ENCODE measurements at regions not wholly inside any gene's neighbourhood (a gene's known extent, or its start where the extent isn't known, plus 50 kb on each side); places are given as distances from the start of the nearest gene placed in this dataset.

GRCh38 chr15:31255732-31256377, 70.8 kb upstream of the KLF13 start:
- intact Hi-C loops (cut with DNase I) = no loop called here
- Histone ChIP-seq H3K27me3 (no peaks in the 10 kb centered on the region), H3K4me3 (no peak overlapping the region), H3K27ac (no peak overlapping the region), H3K9me3 (no peaks in the 10 kb centered on the region), H3K36me3 (no peaks in the 10 kb centered on the region), H3K4me1 (peaks cover 0 to 6% of the 10 kb centered on the region in 2 donors)
- TF ChIP-seq, protein P1, sequence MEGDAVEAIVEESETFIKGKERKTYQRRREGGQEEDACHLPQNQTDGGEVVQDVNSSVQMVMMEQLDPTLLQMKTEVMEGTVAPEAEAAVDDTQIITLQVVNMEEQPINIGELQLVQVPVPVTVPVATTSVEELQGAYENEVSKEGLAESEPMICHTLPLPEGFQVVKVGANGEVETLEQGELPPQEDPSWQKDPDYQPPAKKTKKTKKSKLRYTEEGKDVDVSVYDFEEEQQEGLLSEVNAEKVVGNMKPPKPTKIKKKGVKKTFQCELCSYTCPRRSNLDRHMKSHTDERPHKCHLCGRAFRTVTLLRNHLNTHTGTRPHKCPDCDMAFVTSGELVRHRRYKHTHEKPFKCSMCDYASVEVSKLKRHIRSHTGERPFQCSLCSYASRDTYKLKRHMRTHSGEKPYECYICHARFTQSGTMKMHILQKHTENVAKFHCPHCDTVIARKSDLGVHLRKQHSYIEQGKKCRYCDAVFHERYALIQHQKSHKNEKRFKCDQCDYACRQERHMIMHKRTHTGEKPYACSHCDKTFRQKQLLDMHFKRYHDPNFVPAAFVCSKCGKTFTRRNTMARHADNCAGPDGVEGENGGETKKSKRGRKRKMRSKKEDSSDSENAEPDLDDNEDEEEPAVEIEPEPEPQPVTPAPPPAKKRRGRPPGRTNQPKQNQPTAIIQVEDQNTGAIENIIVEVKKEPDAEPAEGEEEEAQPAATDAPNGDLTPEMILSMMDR (IDR thresholded peaks at IDR 0.05) = no peak
- DNase-seq (ENCODE audit: low spot score in 2 of 2) = no peak

DNA sequence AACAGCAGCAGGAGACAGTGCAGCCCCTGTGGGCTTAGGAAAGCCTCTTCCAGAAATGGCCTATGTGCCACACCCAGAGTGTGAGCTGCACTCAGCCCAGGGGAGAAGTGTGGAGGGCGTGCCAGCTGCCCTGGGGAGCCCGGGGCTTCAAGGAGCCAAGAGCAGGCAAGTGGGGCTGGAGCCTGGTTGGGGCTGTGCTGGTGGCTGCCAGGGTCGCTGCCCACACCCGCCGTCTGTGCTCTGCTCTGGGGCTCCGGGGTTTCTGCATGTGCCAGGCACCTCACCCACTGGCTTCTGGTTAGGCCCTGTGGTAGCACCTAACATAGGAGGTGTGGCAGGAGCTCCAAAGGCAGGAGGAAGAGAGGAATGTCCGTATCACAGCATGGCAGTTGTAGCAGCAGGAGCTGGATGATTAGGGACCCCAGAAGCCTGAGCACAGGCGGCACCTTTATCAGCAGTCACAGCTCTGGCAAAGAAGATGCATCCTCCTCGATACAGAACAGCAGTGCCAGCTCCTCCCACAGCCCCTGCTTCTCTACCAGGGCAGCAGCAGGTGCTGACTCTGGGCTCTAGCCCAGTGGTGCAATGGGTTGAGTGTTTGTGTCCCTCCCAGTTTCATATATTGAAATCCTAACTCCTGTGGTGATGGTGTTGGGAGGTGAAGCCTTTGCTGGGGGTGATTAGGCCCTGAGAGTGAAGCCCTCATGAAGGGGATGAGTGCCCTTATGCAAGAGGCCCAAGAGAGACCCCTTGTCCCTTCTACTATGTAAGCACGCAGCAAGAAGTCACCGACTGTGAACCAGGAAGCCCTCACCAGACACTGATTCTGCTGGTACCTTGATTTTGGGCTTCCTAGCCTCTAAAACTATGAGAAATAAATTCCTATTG, 70.0 kb upstream of the KLF13 start:
- TF ChIP-seq, protein P1 (IDR thresholded peaks at IDR 0.05) = no peak
- no peak for DNase-seq (ENCODE audit: low spot score in 2 of 2)
- Histone ChIP-seq H3K27me3 (no peaks in the 10 kb centered on the region), H3K4me3 (no peak overlapping the region), H3K27ac (no peak overlapping the region), H3K9me3 (no peaks in the 10 kb centered on the region), H3K36me3 (no peaks in the 10 kb centered on the region), H3K4me1 (peaks cover 0 to 6% of the 10 kb centered on the region in 2 donors)
- intact Hi-C loops (cut with DNase I) = no loop called here

- intact Hi-C loops (cut with DNase I) = no loop called here
Observed at GRCh38 chr15:31257286-31257685, 69.3 kb upstream of the KLF13 start.

DNA sequence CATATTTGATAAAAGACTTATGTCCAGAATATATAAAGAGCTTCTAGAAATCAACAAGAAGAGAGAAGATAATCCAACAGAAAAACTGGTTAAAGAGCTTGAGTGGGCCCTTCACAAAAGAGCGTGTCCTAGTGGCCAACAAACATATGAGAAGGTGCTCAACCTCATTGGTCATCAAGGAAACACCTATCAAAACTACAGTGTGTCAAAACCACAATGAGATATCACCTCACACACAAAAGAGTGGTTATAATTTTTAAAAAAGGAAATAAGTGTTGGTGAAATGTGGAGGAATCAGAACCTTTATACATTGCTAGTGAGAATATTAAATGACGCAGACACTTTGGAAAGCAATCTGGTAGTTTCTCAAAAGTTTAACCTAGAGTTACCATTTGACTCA, 68.4 kb upstream of the KLF13 start:
- intact Hi-C loops (cut with DNase I) = no loop called here
- H3K9me3 ChIP-seq = no peaks in the 10 kb centered on the region
- H3K27me3 ChIP-seq = no peaks in the 10 kb centered on the region
- TF ChIP-seq, protein P1 (IDR thresholded peaks at IDR 0.05) = no peak
- H3K36me3 ChIP-seq = no peaks in the 10 kb centered on the region
- H3K27ac ChIP-seq = no peak overlapping the region
- H3K4me3 ChIP-seq = no peak overlapping the region
- no peak for DNase-seq (ENCODE audit: low spot score in 2 of 2)
- H3K4me1 ChIP-seq = peaks cover 0 to 6% of the 10 kb centered on the region in 2 donors

More at GRCh38 chr15:31257286-31257685, 69.3 kb upstream of the KLF13 start:
- no peak for DNase-seq (ENCODE audit: low spot score in 2 of 2)
- Histone ChIP-seq H3K4me1 (peaks cover 0 to 6% of the 10 kb centered on the region in 2 donors), H3K9me3 (no peaks in the 10 kb centered on the region), H3K27ac (no peak overlapping the region), H3K27me3 (no peaks in the 10 kb centered on the region), H3K36me3 (no peaks in the 10 kb centered on the region), H3K4me3 (no peak overlapping the region)
- TF ChIP-seq, protein P1 (IDR thresholded peaks at IDR 0.05) = no peak

- Histone ChIP-seq H3K4me3 (no peak overlapping the region), H3K9me3 (no peaks in the 10 kb centered on the region), H3K27ac (no peak overlapping the region), H3K36me3 (no peaks in the 10 kb centered on the region), H3K27me3 (no peaks in the 10 kb centered on the region), H3K4me1 (peaks cover 0 to 6% of the 10 kb centered on the region in 2 donors)
- intact Hi-C loops (cut with DNase I) = no loop called here
- TF ChIP-seq, protein P1 (IDR thresholded peaks at IDR 0.05) = no peak
- DNase-seq (ENCODE audit: low spot score in 2 of 2) = no peak
Observed at GRCh38 chr15:31259562-31260252, 66.9 kb upstream of the KLF13 start.

Measured in ascending aorta (tissue), 2 donors.